Sigmoid colon (tissue), 4 donors: ENCODE measurements at regions not wholly inside any gene's neighbourhood (a gene's known extent, or its start where the extent isn't known, plus 50 kb on each side); places are given as distances from the start of the nearest gene placed in this dataset.

Source experiments
- CTCF ChIP-seq, 4 experiments: fragments of 450-650 bp in 3 of 4; fragments of 200-600 bp in 1 of 4; IDR thresholded peaks; one replicate each; pipeline ENCODE4 v1.5.1; 2016 to 2019; ENCODE audit warnings: antibody characterized with exemption in 4 of 4, mild to moderate bottlenecking in 3 of 4, moderate library complexity in 2 of 4
- POLR2A ChIP-seq, 2 donors: fragments of 450-650 bp; IDR thresholded peaks; one replicate each; pipeline ENCODE4 v1.6.1; 2016; ENCODE audit warnings: antibody characterized with exemption in 2 of 2, mild to moderate bottlenecking in 2 of 2, moderate library complexity in 2 of 2
- POLR2AphosphoS5 ChIP-seq, 4 donors: sonication (generic); formaldehyde crosslinking; IDR thresholded peaks; one replicate each; pipeline ENCODE4 v1.6.1; 2017; ENCODE audit warnings: antibody characterized with exemption in 4 of 4

DNA sequence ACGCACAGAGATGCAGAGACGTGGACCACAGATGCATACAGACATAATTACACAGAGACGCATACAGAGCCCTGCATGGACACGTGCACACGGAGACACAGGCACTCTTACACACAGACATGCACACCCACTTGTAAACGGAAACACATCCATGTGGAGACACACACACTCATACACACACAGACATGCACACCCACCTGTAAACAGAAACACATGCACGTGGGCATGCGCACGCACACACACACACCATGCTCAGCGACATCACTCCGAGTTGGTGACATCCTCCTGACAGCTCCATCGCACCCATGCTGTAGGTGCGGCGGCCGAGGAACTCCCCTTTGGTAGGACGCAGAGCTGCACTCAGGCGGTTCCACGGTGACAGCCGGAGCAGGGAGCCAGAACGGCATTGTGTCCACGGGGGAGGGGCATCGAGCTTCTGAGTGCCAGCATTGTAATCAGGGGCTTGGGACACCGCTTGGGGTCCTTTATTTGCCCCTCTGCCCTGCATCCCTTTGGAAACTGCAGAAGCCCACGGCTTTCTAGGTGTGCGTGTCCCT, 233.5 kb downstream of the RBFOX3 start:
- no peak for TF ChIP-seq CTCF (IDR thresholded peaks at IDR 0.05)
- TF ChIP-seq POLR2AphosphoS5 (IDR thresholded peaks at IDR 0.05): no peak
- TF ChIP-seq POLR2A (IDR thresholded peaks at IDR 0.05): no peak
